Activated naive CD8-positive, alpha-beta T cell treated with anti-CD3 and anti-CD28 coated beads, Interleukin-2, amount 10 ng/mL, durations not matched to agents 7 days and 5 days (primary cell): ENCODE measurements at regions not wholly inside any gene's neighbourhood (a gene's known extent, or its start where the extent isn't known, plus 50 kb on each side); places are given as distances from the start of the nearest gene placed in this dataset.

Source experiments
- ATAC-seq: fragments of 150-1000 bp; cut with Tn5 transposase; one replicate; pipeline ENCODE4 v1.10.0; 2021; ENCODE audit warnings: low read depth, moderate library complexity
- POLR2A ChIA-PET: fragments of 350-600 bp; sonication (Branson Sonifier 250); formaldehyde crosslinking; loops from one replicate; lab custom pipeline; 2021; ENCODE audit warnings: antibody characterized with exemption; lab: Charles Lee
- DNase-seq: peaks from one replicate; pipeline ENCODE4 v3.0.0; 2021
- H3K27ac Mint-ChIP-seq: one replicate; pipeline ENCODE4 v1.8.0; 2022; ENCODE audit warnings: mild to moderate bottlenecking, mixed read lengths
- H3K27me3 Mint-ChIP-seq: one replicate; pipeline ENCODE4 v1.8.0; 2022; ENCODE audit warnings: mild to moderate bottlenecking, moderate library complexity, mixed read lengths
- H3K36me3 Mint-ChIP-seq: one replicate; pipeline ENCODE4 v1.8.0; 2021; ENCODE audit warnings: mild to moderate bottlenecking, mixed read lengths
- H3K4me1 Mint-ChIP-seq: one replicate; pipeline ENCODE4 v1.8.0; 2021; ENCODE audit warnings: mixed read lengths
- H3K4me3 Mint-ChIP-seq: one replicate; pipeline ENCODE4 v1.8.0; 2022; ENCODE audit warnings: mild to moderate bottlenecking, moderate library complexity, mixed read lengths
- H3K9me3 Mint-ChIP-seq: one replicate; pipeline ENCODE4 v1.8.0; 2021; ENCODE audit warnings: mixed read lengths

DNA sequence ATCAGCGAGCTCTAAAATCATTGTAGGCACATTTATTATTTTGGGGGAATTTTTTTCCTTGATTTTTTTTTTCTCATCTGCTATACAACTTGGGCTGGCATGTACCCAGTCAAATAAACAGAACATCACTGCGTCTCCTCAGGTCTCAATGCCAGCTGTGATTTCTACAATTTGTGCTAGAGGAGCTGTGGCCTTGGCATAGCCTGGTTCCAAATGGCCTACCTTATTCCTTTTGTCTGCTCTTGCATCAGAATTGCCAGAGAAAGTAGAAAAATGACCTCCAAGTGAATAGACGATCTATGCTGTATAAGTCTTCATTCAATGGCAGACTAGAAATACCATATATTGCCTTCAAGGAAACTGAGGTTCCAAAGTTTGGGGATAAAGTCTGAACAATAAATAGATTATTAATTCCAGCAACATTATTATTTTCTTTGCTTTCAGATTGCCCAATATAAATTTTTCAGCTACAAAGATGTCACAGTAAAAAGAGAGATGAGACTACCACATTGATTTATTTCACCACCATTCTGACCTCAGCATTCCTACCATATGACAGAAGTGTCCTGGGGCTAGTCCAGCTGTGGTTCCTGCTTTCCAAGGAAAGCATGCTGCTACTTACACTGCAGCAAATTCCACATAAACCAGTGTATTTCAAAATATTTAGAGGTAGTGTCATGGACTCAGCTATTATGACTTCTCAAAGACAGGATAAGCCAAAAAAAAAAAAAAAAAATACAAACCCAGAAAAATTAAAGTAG lies 493.9 kb upstream of the ZNF385D start:
- H3K9me3 Mint-ChIP-seq: no peaks in the 10 kb centered on the region
- POLR2A ChIA-PET: no interaction called here
- no peaks in the 10 kb centered on the region for H3K36me3 Mint-ChIP-seq
- no peak for ATAC-seq
- no peaks in the 10 kb centered on the region for H3K4me1 Mint-ChIP-seq
- no peak for DNase-seq
- no peak overlapping the region for H3K4me3 Mint-ChIP-seq
- no peaks in the 10 kb centered on the region for H3K27me3 Mint-ChIP-seq
- H3K27ac Mint-ChIP-seq: no peak overlapping the region

GRCh38 chr3:22245811-22246583 lies 495.0 kb upstream of the ZNF385D start:
- Mint-ChIP-seq H3K9me3 (no peaks in the 10 kb centered on the region), H3K4me3 (no peak overlapping the region), H3K36me3 (no peaks in the 10 kb centered on the region), H3K4me1 (no peaks in the 10 kb centered on the region), H3K27ac (no peak overlapping the region), H3K27me3 (no peaks in the 10 kb centered on the region)
- POLR2A ChIA-PET: no interaction called here
- no peak for DNase-seq
- no peak for ATAC-seq

DNA sequence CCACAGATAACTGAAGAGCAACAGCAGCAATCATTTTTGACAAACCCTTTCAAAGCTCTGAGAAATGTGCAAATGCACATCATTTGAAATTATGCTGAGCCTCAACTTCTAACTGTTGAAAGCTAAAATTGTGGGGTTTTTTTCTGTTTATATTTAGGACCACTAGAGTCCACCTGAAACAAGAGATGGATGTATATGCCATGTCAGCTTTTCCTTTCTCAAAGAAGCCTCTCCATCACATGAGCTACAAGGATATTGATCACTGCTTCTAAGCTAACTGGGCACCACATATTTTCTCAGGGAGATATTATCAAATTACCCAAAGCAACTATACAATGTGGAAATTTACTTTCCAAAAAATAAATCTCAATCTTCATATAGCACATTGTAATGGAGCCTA lies 498.6 kb upstream of the ZNF385D start:
- no peak for ATAC-seq
- Mint-ChIP-seq H3K27me3 (no peaks in the 10 kb centered on the region), H3K4me1 (no peaks in the 10 kb centered on the region), H3K9me3 (no peaks in the 10 kb centered on the region), H3K27ac (no peak overlapping the region), H3K4me3 (no peak overlapping the region), H3K36me3 (no peaks in the 10 kb centered on the region)
- POLR2A ChIA-PET: no interaction called here
- no peak for DNase-seq

GRCh38 chr3:22257252-22257651 lies 506.2 kb upstream of the ZNF385D start:
- POLR2A ChIA-PET: no interaction called here
- H3K36me3 Mint-ChIP-seq: no peaks in the 10 kb centered on the region
- DNase-seq (no peak), ATAC-seq (no peak)
- no peak overlapping the region for H3K27ac Mint-ChIP-seq
- H3K27me3 Mint-ChIP-seq: no peaks in the 10 kb centered on the region
- peaks cover 1% of the 10 kb centered on the region for H3K9me3 Mint-ChIP-seq
- no peak overlapping the region for H3K4me3 Mint-ChIP-seq
- H3K4me1 Mint-ChIP-seq: no peaks in the 10 kb centered on the region

DNA sequence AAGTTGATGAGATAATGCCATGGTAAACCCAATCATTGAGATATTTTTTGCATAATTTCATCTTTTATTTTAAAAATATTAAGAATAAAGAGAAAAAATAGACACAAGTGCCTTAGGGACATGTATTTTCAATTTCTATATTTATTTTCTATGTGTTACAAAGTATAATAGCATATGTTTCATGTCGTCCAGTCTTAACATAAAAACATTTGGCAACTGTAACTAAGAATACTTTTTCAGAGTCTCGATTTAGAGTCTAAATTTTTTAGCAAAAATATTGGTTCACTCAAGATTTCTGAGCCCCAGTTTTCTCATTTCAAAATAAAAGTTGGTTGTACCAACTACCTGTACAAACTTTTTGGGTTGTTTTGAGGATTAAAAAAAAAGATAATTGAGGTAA lies 511.4 kb upstream of the ZNF385D start:
- Mint-ChIP-seq H3K4me3 (no peak overlapping the region), H3K36me3 (no peaks in the 10 kb centered on the region), H3K27ac (no peak overlapping the region), H3K27me3 (no peaks in the 10 kb centered on the region), H3K9me3 (peaks cover 8% of the 10 kb centered on the region), H3K4me1 (no peaks in the 10 kb centered on the region)
- DNase-seq (no peak), ATAC-seq (no peak)
- POLR2A ChIA-PET: no interaction called here

DNA sequence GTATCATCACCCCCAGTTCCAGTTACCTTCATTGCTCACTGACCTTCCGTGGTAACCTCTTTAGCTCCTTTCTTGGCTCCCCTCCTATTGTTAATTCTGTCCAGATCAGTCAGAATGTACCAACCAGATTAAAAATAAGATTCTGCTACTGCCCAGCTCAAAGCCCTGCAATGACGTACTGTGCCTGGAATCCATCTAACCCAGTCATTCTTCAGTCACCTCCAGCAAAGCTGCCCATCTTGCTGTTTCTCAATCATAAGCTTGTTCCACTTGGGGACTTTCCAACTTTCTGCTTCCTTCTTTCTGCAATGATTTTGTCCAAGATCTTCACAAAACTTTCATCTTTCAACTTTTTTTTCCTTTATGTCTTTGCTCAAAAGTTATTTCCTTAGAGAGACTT lies 512.0 kb upstream of the ZNF385D start:
- POLR2A ChIA-PET: no interaction called here
- no peaks in the 10 kb centered on the region for H3K27me3 Mint-ChIP-seq

DNA sequence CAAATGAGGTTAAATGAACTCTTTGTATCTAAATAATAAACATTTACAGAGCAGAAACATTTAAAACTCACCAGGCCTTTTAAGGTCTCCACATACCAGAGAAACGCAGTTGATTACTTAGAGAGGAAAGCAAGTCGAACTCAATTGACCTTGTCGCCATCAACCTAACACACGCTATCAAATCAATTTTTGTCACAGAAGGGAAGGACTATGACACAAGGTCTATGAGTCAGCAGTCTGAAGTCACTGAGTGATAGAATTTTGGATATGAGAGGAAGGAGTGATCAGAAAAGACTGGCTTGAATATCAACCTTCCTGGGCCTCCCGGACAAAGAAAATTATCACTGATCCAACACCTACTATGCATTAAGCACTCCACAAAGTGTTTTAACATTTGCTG lies 514.4 kb upstream of the ZNF385D start:
- ATAC-seq (no peak), DNase-seq (no peak)
- Mint-ChIP-seq H3K27me3 (no peaks in the 10 kb centered on the region), H3K9me3 (peaks cover 8% of the 10 kb centered on the region), H3K27ac (no peak overlapping the region), H3K36me3 (no peaks in the 10 kb centered on the region), H3K4me3 (no peak overlapping the region), H3K4me1 (no peaks in the 10 kb centered on the region)
- POLR2A ChIA-PET: no interaction called here

More for the DNA sequence above, 512.0 kb upstream of the ZNF385D start:
- Mint-ChIP-seq H3K9me3 (peaks cover 8% of the 10 kb centered on the region), H3K4me1 (no peaks in the 10 kb centered on the region), H3K27ac (no peak overlapping the region), H3K4me3 (no peak overlapping the region), H3K36me3 (no peaks in the 10 kb centered on the region)
- no peak for DNase-seq
- ATAC-seq: no peak

DNA sequence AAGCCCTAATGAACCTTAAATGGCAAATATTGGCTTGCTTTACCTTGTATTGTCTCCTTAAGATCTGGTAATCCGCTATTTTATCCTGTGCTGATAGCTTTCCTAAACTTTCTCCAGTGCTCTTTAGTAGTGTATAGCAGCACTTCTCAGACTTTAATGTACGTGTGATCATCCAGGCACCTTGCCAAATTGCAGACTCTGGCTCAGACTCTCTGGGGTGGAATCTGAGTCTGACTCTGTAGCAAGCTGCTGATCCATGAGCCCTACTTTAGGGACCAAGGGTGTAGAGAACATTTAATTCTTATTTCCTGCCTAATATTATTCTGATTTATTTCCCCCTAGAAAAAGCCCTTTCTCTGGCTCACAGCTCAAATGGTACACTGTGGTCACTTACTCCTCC lies 518.8 kb upstream of the ZNF385D start:
- POLR2A ChIA-PET: no interaction called here
- no peaks in the 10 kb centered on the region for H3K4me1 Mint-ChIP-seq
- no peaks in the 10 kb centered on the region for H3K36me3 Mint-ChIP-seq
- DNase-seq: no peak
- no peak for ATAC-seq
- peaks cover 1% of the 10 kb centered on the region for H3K27me3 Mint-ChIP-seq
- no peaks in the 10 kb centered on the region for H3K9me3 Mint-ChIP-seq
- no peak overlapping the region for H3K4me3 Mint-ChIP-seq
- H3K27ac Mint-ChIP-seq: no peak overlapping the region

GRCh38 chr3:22276351-22276750 lies 525.3 kb upstream of the ZNF385D start:
- ATAC-seq (no peak), DNase-seq (no peak)
- Mint-ChIP-seq H3K36me3 (no peaks in the 10 kb centered on the region), H3K27ac (no peak overlapping the region), H3K4me1 (no peaks in the 10 kb centered on the region), H3K9me3 (peaks cover 2% of the 10 kb centered on the region), H3K4me3 (no peak overlapping the region), H3K27me3 (peaks cover 1% of the 10 kb centered on the region)
- POLR2A ChIA-PET: no interaction called here

- peaks cover 3% of the 10 kb centered on the region for H3K9me3 Mint-ChIP-seq
- no peaks in the 10 kb centered on the region for H3K36me3 Mint-ChIP-seq
- POLR2A ChIA-PET: no interaction called here
- no peak overlapping the region for H3K27ac Mint-ChIP-seq
- H3K27me3 Mint-ChIP-seq: no peaks in the 10 kb centered on the region
- H3K4me3 Mint-ChIP-seq: no peak overlapping the region
- H3K4me1 Mint-ChIP-seq: no peaks in the 10 kb centered on the region
- no peak for ATAC-seq
- no peak for DNase-seq
Measured at GRCh38 chr3:22284559-22284958, 533.5 kb upstream of the ZNF385D start.

- ATAC-seq: no peak
- H3K9me3 Mint-ChIP-seq: no peaks in the 10 kb centered on the region
- no peaks in the 10 kb centered on the region for H3K27me3 Mint-ChIP-seq
- POLR2A ChIA-PET: no interaction called here
- no peak overlapping the region for H3K4me3 Mint-ChIP-seq
- no peak overlapping the region for H3K27ac Mint-ChIP-seq
- no peaks in the 10 kb centered on the region for H3K4me1 Mint-ChIP-seq
- no peaks in the 10 kb centered on the region for H3K36me3 Mint-ChIP-seq
- no peak for DNase-seq
Measured at GRCh38 chr3:22288756-22289155, 537.7 kb upstream of the ZNF385D start.

GRCh38 chr3:22292681-22293080 lies 541.7 kb upstream of the ZNF385D start:
- H3K4me3 Mint-ChIP-seq: no peak overlapping the region
- no peaks in the 10 kb centered on the region for H3K27me3 Mint-ChIP-seq
- POLR2A ChIA-PET: no interaction called here
- H3K36me3 Mint-ChIP-seq: no peaks in the 10 kb centered on the region
- H3K9me3 Mint-ChIP-seq: no peaks in the 10 kb centered on the region
- no peaks in the 10 kb centered on the region for H3K4me1 Mint-ChIP-seq
- DNase-seq: no peak
- H3K27ac Mint-ChIP-seq: no peak overlapping the region
- no peak for ATAC-seq

- ATAC-seq: no peak
- Mint-ChIP-seq H3K4me3 (no peak overlapping the region), H3K27ac (no peak overlapping the region), H3K4me1 (no peaks in the 10 kb centered on the region), H3K9me3 (peaks cover 4% of the 10 kb centered on the region), H3K36me3 (no peaks in the 10 kb centered on the region), H3K27me3 (no peaks in the 10 kb centered on the region)
- POLR2A ChIA-PET: no interaction called here
- DNase-seq: no peak
Measured at GRCh38 chr3:22296601-22297000, 545.6 kb upstream of the ZNF385D start.

GRCh38 chr3:22297436-22297835 lies 546.4 kb upstream of the ZNF385D start:
- Mint-ChIP-seq H3K4me1 (no peaks in the 10 kb centered on the region), H3K9me3 (peaks cover 4% of the 10 kb centered on the region), H3K27me3 (no peaks in the 10 kb centered on the region), H3K27ac (no peak overlapping the region), H3K36me3 (no peaks in the 10 kb centered on the region), H3K4me3 (no peak overlapping the region)
- DNase-seq (no peak), ATAC-seq (no peak)
- POLR2A ChIA-PET: no interaction called here
